Activated T-cell treated with anti-CD3 and anti-CD28 coated beads, Interleukin-2, amount 50 U/mL, for 48 hours (primary cell): ENCODE measurements at regions not wholly inside any gene's neighbourhood (a gene's known extent, or its start where the extent isn't known, plus 50 kb on each side); places are given as distances from the start of the nearest gene placed in this dataset.
"Not testable (repeated sequence)": the region's sequence is repeated elsewhere in the genome, so short reads cannot be mapped to it uniquely, and the experiment has no call there.

Experiments
- DNase-seq, 2 experiments: peaks; one replicate each; pipeline ENCODE4 v3.0.0-alpha.2; 2020

- no peak for DNase-seq
These were observed 750.2 kb downstream of the SLC4A3 start for GRCh38 chr2:220377482-220378155.

GRCh38 chr2:220387758-220388157 is 760.3 kb downstream of the SLC4A3 start:
- DNase-seq = not testable (repeated sequence)

- no peak for DNase-seq
These were observed 766.3 kb downstream of the SLC4A3 start for GRCh38 chr2:220393711-220394110.

GRCh38 chr2:220394433-220394832 is 767.0 kb downstream of the SLC4A3 start:
- no peak for DNase-seq

- DNase-seq = no peak
These were observed 768.9 kb downstream of the SLC4A3 start for GRCh38 chr2:220396287-220396686.

DNA sequence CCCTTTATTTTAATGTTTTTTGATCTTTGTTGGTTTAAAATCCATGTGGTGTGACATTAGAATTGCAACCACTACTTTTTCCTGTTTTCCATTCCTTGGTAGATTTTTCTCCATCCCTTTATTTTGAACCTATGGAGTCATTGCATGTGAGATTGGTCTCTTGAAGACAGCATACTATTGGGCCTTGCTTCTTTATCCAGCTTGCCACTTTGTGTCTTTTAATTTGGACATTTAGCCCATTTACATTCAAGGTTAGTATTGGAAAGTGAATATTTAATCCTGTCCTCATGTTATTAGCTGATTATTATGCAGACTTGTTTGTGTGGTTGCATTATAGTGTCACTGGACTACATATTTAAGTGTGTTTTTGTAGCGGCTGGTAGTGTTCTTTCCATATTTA is 782.9 kb downstream of the SLC4A3 start:
- no peak for DNase-seq

- DNase-seq = no peak
These were observed 790.1 kb downstream of the SLC4A3 start for GRCh38 chr2:220417503-220417902.

DNA sequence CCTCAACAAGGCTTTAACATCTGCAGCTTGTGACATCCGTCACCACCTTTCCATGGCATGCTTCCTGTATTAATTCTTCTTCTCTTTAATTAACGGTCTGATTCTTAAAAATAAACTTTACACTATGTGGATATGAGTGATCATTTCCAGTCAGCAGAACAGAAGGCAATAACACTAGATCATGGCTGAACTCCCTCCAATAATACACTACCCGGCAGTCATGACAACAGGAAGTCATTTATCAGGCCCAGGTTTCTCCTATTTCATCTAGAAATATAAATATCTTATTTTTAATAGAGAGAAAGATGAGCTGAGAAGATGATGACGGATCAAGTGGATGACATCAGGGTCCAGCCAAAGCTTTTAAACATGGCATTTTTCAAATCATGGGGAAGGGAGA is 792.2 kb downstream of the SLC4A3 start:
- no peak for DNase-seq

DNA sequence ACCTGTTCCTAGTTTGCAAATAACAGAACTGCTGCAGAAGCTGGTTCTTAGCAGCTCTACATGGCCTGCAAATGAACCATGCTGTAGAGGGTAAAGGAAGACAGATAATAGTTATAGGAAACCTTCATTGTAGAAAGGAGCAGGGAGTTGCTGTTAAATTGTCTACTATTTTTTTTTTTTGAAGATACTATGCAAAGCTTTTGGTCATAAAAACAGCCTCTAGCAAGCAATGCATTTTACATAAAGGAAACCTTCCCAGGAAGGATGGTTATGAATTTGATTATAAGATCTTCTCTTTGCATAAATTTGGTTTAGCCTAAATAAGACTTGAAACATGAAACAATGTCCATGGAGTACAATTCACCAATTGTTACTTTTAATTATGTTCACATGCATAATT is 793.4 kb downstream of the SLC4A3 start:
- no peak for DNase-seq

GRCh38 chr2:220422676-220423075 is 795.2 kb downstream of the SLC4A3 start:
- no peak for DNase-seq

DNA sequence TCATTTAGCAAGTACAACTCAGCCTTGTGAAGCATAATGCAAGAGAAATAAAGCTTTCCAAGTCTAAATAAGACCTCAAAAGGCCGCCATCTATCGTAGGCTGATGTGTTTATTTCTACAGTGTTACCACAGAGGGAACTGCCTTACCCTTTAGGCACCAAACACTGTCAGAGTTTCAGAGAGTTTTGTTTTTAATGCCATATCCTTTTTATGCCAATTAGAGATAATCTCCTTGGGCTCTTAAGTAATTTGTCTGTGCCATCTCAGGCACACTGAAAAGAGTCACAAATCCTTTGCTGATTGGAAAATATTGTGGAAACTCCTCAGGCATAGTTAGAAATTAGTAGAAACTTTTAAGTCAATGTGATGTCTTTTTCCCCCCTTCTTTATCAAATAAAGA is 797.1 kb downstream of the SLC4A3 start:
- no peak for DNase-seq

DNA sequence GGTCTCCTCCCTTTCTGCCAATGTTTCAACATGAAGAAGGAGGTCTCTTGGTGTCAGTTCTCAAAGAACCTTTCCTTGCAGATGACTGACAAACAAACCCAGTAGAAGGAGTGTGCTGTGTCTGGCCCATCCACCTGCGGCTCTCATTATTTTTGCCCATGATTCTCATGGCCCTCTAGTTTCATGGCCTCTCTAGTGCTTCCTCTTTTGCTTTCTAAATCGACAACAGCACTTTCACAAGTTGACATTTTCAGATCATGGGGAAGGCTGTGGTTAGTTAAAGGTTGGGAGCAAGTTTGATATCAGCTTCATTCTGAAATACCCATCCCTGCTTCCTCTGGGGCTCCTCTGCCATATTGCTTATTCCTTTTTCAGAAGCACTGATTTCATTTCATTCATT is 805.2 kb downstream of the SLC4A3 start:
- DNase-seq = no peak

DNA sequence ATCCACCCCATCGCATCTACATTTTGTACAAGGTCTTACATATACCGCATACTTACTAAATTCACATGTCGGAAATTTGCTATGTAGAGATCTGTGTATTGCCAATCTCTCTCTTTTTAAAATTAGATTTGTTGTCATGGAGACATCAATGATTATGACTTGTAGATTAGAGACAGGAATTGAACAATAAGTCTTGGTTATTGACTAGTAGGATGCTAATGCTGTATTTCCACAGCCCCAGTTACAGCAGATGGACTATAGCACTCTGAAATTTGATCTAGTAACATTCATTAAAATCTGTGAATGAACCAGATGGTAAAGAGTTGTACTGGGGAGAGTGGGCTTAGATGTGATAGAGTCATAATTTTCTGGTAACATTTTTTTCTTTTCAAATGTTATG is 805.7 kb downstream of the SLC4A3 start:
- no peak for DNase-seq

- no peak for DNase-seq
These were observed 807.0 kb downstream of the SLC4A3 start for GRCh38 chr2:220434385-220434784.

DNA sequence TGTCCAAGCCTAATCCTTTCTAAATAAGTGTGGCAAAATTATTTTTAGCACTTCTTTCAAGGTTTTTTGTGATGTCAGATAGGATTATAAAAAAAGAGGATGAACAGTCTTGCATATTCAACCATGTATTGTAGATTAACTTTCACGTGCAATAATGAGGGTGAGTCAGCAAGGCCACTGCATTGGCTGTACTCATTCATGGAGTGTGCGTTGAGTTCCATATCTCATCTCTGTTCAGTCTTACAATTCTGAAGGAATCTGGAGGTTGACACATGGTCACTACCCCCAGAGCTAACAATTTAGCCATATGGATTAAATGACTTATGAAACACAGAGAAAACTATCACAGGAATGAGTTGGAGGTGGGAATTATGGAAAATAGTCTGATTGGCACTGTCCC is 810.5 kb downstream of the SLC4A3 start:
- no peak for DNase-seq

DNA sequence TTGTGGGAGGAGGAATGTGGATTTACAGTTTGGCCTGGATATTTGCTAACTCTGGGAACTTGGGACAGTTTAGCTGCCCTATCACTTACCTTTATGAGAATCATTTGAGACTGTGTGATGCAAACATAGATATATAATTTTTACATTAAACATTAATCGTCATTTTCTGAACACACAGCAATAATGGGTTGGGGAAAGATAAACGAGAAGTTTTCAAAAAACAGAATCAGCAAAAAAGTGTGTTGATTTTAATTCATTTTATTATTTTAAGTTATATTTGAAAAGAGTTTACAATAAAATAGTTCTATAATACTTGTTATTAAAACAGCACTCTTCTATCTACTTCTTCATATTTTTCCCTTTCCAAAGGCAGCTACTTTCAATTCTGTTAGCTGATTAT is 813.3 kb downstream of the SLC4A3 start:
- no peak for DNase-seq

DNA sequence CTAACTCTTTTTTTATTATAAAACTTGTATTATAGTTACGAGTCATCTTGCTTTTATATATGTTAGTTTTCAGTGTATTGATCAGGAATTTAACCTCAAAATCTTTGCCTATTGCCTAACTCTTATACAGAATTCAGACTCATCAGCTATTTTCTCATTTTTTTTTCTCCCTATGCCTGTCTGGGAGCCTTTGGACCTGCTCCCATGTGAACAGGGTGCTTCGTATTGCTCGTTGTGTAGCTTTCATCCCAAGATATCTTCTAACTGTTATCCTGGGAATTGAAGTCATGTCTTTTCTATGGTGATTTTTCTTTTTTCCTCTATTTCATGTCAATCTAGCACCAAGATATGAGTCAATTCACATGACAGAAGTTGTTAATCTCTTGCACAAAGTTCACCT is 814.0 kb downstream of the SLC4A3 start:
- DNase-seq = no peak

DNA sequence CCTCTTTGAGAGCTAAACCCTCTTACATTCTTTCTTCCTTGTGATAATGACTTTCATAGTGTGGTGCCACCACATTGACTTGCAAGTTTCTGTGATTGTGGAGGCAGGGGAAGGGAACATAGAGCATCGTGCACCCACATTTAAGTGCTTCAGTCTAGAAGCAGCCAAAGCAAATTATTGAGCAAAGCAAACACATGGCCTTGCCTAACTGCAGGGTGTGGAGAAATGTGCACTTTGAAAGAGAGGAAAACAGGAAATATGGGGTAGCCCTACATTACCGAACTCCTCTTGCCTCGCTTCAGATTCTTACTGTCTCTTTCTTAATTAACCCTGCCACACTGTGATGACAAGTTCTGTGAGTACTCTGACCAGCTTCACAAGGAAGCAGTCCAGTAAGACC is 814.6 kb downstream of the SLC4A3 start:
- no peak for DNase-seq

DNA sequence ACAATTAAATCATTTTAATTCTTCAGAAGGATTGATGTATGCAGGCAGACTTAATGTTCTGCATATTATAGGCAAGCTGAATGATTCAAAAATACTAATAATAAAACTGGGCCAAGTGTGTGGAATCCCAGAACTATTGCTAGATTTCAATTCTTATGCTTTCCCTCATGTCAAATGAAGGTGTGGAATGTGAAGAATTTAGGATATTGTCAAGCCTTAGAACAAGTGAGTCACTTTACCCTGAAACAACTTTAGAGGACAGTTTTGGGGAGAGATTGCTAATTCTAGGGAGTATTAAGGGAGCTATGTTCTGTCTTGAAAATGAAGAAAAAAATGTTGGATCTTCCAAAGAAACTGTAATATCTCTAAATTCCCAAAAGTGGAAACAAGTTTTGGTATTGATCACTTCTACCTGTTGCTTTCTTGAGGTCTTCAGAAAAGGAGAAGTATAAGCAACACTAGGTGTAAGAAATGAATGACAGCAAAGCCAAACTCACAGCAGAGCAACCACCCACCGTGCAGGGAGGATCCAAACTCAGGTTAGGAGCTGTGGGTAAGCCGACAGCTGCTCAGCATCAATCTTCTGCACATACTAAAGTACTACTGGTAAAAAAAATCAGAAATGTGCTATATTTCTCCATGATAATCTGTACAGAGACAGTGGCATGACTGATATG is 818.1 kb downstream of the SLC4A3 start:
- DNase-seq = no peak

DNA sequence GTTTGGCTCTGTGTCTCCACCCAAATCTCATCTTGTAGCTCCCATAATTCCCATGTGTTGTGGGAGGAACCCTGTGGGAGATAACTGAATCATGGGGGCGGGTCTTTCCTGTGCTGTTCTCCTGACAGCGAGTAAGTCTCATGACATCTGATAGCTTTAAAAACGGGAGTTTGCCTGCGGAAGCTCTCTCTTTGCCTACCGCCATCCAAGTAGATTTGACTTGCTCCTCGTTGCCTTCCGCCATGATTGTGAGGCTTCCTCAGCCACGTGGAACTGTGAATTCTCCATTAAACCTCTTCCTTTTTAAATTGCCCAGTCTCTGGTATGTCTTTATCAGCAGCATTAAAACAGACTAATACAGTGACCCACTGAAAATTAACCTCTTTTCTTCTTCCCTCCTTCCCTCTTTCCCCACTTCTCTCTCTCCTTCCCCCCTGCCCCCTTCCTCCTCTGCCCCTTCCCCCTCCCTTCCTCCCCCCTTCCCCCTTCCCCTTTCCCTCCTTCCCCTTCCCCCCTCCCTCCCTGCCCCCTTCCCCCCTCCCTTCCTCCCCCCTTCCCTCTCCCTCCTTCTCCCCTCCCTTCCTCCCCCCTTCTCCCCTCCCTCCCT is 818.8 kb downstream of the SLC4A3 start:
- DNase-seq = no peak

DNA sequence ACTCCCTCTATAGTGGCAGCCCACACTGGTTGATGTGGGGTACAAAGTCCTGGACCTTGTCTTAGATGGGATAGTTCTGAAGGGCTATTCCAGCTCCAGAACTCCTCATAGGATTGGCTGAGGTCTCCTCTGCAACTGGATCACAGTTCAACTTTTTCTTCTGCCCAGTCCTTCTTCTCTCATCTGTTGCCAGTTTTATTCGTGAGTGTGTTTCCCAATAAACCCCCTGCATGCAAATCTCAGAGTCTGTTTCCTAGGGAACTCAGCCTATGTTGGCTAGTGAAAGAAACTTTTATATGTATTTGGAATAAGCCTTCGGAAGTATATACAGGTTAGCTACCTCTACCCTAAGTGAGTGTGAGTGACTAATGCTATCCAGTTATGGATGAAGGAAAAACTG is 823.4 kb downstream of the SLC4A3 start:
- DNase-seq = no peak

DNA sequence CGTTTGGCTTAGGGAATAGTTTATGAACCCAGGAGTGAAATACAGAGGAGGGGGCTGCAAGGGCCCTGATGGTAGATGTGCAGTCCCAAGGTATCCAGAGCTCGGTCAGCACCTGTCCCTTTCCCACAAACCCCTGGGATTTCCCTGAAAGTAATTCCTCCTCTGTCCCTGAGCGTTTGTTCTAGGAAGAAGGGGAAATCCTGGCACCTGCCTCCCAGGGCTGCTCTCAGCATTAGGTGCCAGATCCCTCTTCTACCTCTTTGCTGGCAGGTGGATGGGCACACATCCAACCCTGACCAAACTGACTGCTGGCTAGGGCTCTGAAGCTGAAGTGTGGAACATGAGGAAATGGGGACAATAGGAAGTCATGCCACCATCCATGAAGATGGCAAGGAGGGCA is 824.0 kb downstream of the SLC4A3 start:
- DNase-seq = no peak

- no peak for DNase-seq
These were observed 825.1 kb downstream of the SLC4A3 start for GRCh38 chr2:220452561-220452960.

- no peak for DNase-seq
These were observed 828.0 kb downstream of the SLC4A3 start for GRCh38 chr2:220455351-220455990.
